Peyer's patch (tissue), 4 donors: ENCODE measurements at regions not wholly inside any gene's neighbourhood (a gene's known extent, or its start where the extent isn't known, plus 50 kb on each side); places are given as distances from the start of the nearest gene placed in this dataset.

ENCODE experiments used
- DNase-seq, 3 donors: peaks; one replicate each; pipeline ENCODE4 v3.0.0-alpha.2; 2017 to 2019
- H3K27ac ChIP-seq, 4 donors: fragments of 200-600 bp; sonication (generic); one replicate each; pipeline ENCODE4 v1.5.1; 2016 to 2019
- H3K27me3 ChIP-seq, 2 donors: fragments of 200-600 bp; sonication (generic); one replicate each; pipeline ENCODE4 v1.5.1; 2019
- H3K36me3 ChIP-seq, 3 donors: fragments of 200-600 bp; sonication (generic); one replicate each; pipeline ENCODE4 v1.5.1; 2016 to 2019
- H3K4me1 ChIP-seq, 4 donors: fragments of 200-600 bp; sonication (generic); one replicate each; pipeline ENCODE4 v1.5.1; 2016 to 2019
- H3K4me3 ChIP-seq, 4 donors: fragments of 200-600 bp; sonication (generic); 1 replicate in 3 of 4; 2 replicates in 1 of 4; pipeline ENCODE4 v1.5.1; 2016 to 2019; ENCODE audit warnings: mild to moderate bottlenecking in 1 of 4
- H3K9me3 ChIP-seq, 4 donors: fragments of 200-600 bp; sonication (generic); one replicate each; pipeline ENCODE4 v1.5.1; 2016 to 2019; ENCODE audit warnings: mild to moderate bottlenecking in 1 of 4
- CTCF ChIP-seq, 6 experiments: fragments of 450-650 bp in 4 of 6; fragments of 200-600 bp in 2 of 6; sonication (generic) in 1 of 6; IDR thresholded peaks; one replicate each; pipeline ENCODE4 v1.5.1; 2017 to 2019; ENCODE audit warnings: antibody characterized with exemption in 6 of 6, mild to moderate bottlenecking in 3 of 6, moderate library complexity in 1 of 6
- POLR2A ChIP-seq, 2 donors: fragments of 450-650 bp; IDR thresholded peaks; one replicate each; pipeline ENCODE4 v1.5.1; 2017; ENCODE audit warnings: antibody characterized with exemption in 2 of 2, mild to moderate bottlenecking in 2 of 2, moderate library complexity in 2 of 2

GRCh38 chr5:2258861-2259260 is 376.1 kb upstream of the IRX4 start:
- H3K36me3 ChIP-seq = no peaks in the 10 kb centered on the region
- DNase-seq = no peak
- no peaks in the 10 kb centered on the region for H3K4me1 ChIP-seq
- no peak overlapping the region for H3K27ac ChIP-seq
- no peak overlapping the region for H3K4me3 ChIP-seq
- no peaks in the 10 kb centered on the region for H3K9me3 ChIP-seq
- TF ChIP-seq POLR2A (IDR thresholded peaks at IDR 0.05) (no peak), CTCF (IDR thresholded peaks at IDR 0.05) (no peak)
- no peaks in the 10 kb centered on the region for H3K27me3 ChIP-seq

DNA sequence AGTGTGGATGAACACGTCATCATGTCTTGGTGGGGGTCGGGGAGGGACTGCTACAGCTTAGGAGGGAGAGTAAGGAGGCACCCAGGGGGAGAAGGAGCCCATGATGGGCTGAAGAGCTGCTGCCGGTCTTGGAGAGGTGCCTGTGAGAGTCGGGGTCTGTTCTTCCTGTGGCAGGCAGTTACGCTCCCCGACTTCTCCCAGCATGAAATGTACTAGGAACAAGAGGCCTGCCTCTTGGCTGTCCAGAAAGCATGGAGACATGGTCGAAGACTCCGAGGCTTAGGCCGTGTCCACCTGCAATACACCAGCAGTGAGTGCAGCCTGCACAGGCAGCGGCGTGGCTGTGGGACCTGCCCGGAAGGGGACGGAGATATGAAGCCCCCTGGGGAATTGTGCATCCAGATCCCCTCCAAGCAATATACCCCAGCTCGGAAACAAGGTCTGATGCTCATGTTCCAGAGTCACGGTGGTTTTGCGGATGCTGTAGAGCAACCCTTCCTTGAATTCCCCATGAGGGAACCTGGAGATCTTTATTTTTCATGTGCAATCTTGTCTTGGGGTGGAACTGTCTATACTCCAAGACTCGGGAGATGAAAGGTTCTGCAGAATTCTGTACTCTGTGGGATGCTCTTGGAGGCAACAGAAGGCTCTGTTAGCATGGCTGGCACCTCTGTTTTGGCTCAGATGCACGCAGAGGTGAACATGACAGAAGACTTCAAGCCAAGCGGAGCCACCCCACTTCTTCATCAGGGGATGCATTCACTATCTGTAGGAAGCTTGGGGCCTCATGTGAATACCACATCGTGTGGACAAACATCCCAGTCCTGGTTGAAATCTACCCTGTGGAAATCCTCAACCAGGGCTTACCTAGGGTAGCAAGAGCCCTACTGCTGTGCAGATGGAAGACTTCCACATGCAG is 374.9 kb upstream of the IRX4 start:
- Histone ChIP-seq H3K27ac (no peak overlapping the region), H3K4me3 (no peak overlapping the region), H3K9me3 (no peaks in the 10 kb centered on the region), H3K36me3 (no peaks in the 10 kb centered on the region), H3K4me1 (no peaks in the 10 kb centered on the region), H3K27me3 (no peaks in the 10 kb centered on the region)
- no peak for DNase-seq
- TF ChIP-seq POLR2A (IDR thresholded peaks at IDR 0.05) (no peak), CTCF (IDR thresholded peaks at IDR 0.05) (no peak)

- Histone ChIP-seq H3K4me3 (no peak overlapping the region), H3K36me3 (no peaks in the 10 kb centered on the region), H3K9me3 (no peaks in the 10 kb centered on the region), H3K27me3 (no peaks in the 10 kb centered on the region), H3K27ac (no peak overlapping the region), H3K4me1 (no peaks in the 10 kb centered on the region)
- TF ChIP-seq CTCF (IDR thresholded peaks at IDR 0.05) (no peak), POLR2A (IDR thresholded peaks at IDR 0.05) (no peak)
- no peak for DNase-seq
These were observed 374.1 kb upstream of the IRX4 start for GRCh38 chr5:2256691-2257280.

- Histone ChIP-seq H3K9me3 (no peaks in the 10 kb centered on the region), H3K4me1 (no peaks in the 10 kb centered on the region), H3K27me3 (no peaks in the 10 kb centered on the region), H3K4me3 (no peak overlapping the region), H3K36me3 (no peaks in the 10 kb centered on the region), H3K27ac (no peak overlapping the region)
- TF ChIP-seq CTCF (IDR thresholded peaks at IDR 0.05) (no peak), POLR2A (IDR thresholded peaks at IDR 0.05) (no peak)
- no peak for DNase-seq
These were observed 373.4 kb upstream of the IRX4 start for GRCh38 chr5:2255915-2256690.

DNA sequence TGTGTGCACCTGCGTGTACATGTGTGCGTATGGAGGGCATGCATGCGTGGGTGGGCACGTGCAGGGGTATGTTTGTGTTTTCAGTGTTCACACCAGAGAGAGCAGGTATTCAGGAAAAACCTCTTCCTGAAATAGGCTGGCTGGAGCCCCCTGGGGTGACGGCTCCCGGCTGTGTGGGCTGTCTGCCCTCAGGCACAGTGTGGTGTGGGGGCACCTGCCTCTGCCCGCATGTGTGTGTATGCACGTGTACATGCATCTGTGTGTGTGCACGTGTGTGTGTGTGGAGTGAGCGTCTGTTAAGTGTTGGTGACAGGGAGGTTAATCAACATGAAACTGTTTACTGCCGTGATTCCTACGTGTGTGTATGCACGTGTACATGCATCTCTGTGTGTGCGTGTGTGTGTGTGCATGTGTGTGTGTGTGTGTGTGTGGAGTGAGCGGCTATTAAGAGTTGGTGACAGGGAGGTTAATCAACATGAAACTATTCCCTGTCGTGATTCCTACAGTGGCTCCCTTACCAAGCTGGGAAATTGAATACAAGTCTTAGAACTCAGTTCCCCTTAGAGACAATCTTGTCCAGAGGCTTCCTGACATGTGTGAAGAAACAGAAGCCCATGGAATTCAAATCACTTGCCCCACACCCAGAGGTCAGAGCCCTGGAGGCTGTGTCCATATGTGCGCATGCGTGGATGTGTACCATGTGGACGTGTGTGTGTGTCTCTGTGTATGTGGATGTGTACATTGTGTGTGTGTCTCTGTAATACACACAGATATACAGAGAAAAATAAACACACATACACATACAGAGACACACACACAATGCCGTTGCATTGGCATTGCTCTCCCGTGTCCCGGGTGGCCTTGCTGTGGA is 372.4 kb upstream of the IRX4 start:
- Histone ChIP-seq H3K9me3 (no peaks in the 10 kb centered on the region), H3K27me3 (no peaks in the 10 kb centered on the region), H3K36me3 (no peaks in the 10 kb centered on the region), H3K4me1 (no peaks in the 10 kb centered on the region), H3K4me3 (no peak overlapping the region), H3K27ac (no peak overlapping the region)
- TF ChIP-seq POLR2A (IDR thresholded peaks at IDR 0.05) = no peak
- no peak for TF ChIP-seq CTCF (IDR thresholded peaks at IDR 0.05)
- DNase-seq = no peak
